GM12873 (cell line): ENCODE measurements at regions not wholly inside any gene's neighbourhood (a gene's known extent, or its start where the extent isn't known, plus 50 kb on each side); places are given as distances from the start of the nearest gene placed in this dataset.

Source experiments
- CTCF ChIP-seq: IDR thresholded peaks from 2 replicates; pipeline ENCODE4 v1.5.1; 2012; ENCODE audit warnings: low read depth, mild to moderate bottlenecking, moderate library complexity, low read length, control low read depth; ENCODE audit not compliant: insufficient read depth; ENCODE audit errors: missing control alignments

GRCh38 chr1:58882322-58882948 is 98.6 kb upstream of the JUN start:
- TF ChIP-seq CTCF: no peak

DNA sequence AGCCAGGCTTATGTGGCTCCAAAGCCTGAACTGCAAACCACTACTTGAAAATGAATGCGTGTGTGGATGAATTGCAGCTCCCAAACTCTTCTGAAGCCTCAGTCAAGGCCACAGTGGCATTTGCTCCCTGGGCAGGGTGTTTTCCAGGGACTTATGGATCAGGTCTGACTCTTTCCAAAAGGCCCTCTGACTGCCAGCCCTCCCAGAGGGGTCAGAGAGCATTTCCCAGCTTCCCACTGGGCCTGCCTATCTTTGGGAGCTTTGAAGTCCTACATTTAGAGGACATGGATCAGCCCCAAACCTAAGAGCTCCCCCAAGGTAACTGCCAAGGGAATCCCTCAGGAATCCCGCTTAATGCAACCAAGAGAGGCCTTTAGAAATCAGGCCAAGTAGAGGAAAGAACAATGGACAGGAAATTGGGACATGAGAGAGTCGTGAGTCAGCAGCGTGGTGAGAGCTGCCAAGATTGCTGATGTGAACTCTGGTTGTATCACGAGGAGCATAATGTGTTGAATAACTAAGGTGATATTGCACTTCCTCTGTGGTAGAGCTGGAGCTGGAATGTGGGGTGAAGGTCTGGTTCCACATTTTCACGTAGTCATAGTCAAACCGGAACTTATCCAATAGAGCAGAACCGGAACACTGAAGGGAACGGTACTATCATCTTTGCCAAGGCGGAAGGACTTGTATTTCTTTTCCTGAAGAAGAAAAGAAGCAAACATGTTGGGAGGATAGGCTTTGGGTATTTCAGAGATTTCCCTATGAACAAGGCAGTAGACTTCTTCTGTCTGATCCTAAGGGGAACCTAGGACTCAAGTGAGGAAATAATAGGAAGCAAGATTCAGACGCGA is 99.4 kb upstream of the JUN start:
- no peak for TF ChIP-seq CTCF

- no peak for TF ChIP-seq CTCF
Observed at GRCh38 chr1:58883888-58884482, 100.1 kb upstream of the JUN start.

DNA sequence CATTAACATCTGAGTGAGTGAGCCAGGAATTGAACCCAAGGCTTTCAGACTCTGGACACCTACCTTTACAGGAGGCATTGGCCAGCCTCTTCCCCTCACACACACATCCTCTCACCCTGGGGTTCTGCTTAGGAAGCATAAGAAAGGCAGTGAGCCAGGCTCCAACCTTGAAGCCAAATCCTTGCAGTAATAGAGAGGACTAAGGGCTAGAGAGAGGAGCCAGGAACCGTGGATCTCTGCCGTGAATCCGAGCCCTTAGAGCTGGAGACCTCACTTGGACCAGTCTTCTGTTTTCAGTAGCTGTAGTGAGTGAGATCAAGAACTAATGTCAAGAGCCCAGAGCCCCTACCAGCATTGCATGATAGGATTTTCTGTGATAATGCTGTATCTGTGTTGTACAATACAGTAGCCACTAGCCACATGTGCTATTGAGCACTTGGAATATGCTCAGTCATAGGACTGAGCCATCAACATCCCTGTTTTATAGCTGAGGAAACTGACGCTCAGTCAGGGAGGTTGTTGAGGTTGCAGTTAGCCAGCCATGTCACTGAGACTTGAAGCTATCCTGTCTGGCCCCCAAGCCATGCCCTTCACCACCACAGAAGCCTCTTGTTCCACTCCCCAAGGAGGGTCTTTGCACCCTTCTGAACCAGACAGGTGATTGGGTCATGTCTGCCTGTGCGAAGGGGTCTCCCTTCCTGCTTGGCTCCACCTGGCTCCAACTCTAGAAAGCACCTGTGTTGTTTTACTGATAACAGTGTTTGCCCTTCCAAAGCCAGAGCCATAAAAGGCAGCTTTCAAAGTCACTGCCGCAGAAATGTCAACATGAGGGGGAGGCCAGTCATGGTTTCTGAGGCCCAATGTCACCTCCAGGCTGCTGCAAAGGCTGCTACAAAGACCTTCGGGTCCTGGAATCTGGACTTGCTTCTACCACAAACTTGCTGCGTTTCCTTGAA is 101.1 kb upstream of the JUN start:
- no peak for TF ChIP-seq CTCF

- TF ChIP-seq CTCF: no peak
Observed at GRCh38 chr1:58885998-58886397, 102.2 kb upstream of the JUN start.

GRCh38 chr1:58886611-58887010 is 102.8 kb upstream of the JUN start:
- TF ChIP-seq CTCF: no peak

DNA sequence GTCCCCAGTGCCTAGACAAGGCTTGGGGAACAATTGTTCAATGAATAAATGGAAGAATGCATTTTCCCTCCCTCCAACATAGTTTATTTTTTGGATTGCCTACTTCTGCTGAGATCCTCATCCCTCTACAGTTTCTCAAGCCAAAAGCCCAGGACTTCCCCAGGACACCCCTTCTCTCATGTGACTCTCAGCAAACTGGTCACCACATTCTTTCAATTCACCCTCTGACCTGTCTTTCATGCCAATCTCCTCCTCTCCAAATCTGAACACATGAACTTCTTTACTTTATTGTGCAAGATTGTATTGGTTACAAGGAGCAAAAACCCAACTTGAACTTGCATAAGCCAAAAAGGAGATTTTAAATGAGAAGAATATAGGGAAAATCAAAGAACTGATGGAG is 103.2 kb upstream of the JUN start:
- no peak for TF ChIP-seq CTCF
